Vagina (tissue), 2 donors: ENCODE measurements at regions not wholly inside any gene's neighbourhood (a gene's known extent, or its start where the extent isn't known, plus 50 kb on each side); places are given as distances from the start of the nearest gene placed in this dataset.

ENCODE experiments used
- DNase-seq, 2 donors: peaks; one replicate each; pipeline ENCODE4 v3.0.0-alpha.2; 2017; ENCODE audit errors: extremely low spot score in 2 of 2
- H3K27ac ChIP-seq: fragments of 200-600 bp; sonication (generic); one replicate; pipeline ENCODE4 v1.5.1; 2019
- H3K27me3 ChIP-seq: fragments of 200-600 bp; sonication (generic); one replicate; pipeline ENCODE4 v1.5.1; 2019
- H3K36me3 ChIP-seq, 2 donors: fragments of 200-600 bp; sonication (generic); one replicate each; pipeline ENCODE4 v1.5.1; 2017 to 2019
- H3K4me1 ChIP-seq: fragments of 200-600 bp; sonication (generic); one replicate; pipeline ENCODE4 v1.5.1; 2019
- H3K4me3 ChIP-seq, 2 donors: fragments of 200-600 bp; sonication (generic); 1 replicate in 1 of 2; 2 replicates in 1 of 2; pipeline ENCODE4 v1.5.1; 2016 to 2019
- H3K9me3 ChIP-seq: fragments of 200-600 bp; sonication (generic); one replicate; pipeline ENCODE4 v1.5.1; 2019
- CTCF ChIP-seq, 3 experiments: fragments of 450-650 bp in 2 of 3; fragments of 200-600 bp in 1 of 3; sonication (generic) in 1 of 3; IDR thresholded peaks; one replicate each; pipeline ENCODE4 v1.5.1; 2017 to 2019; ENCODE audit warnings: antibody characterized with exemption in 3 of 3, mild to moderate bottlenecking in 2 of 3, moderate library complexity in 2 of 3
- POLR2A ChIP-seq, 2 donors: fragments of 450-650 bp; IDR thresholded peaks; one replicate each; pipeline ENCODE4 v1.6.1; 2017; ENCODE audit warnings: antibody characterized with exemption in 2 of 2, mild to moderate bottlenecking in 2 of 2, moderate library complexity in 2 of 2
- POLR2AphosphoS5 ChIP-seq, 2 donors: sonication (generic); formaldehyde crosslinking; IDR thresholded peaks; one replicate each; pipeline ENCODE4 v1.9.0; 2017; ENCODE audit warnings: antibody characterized with exemption in 2 of 2, mild to moderate bottlenecking in 2 of 2, low read depth in 1 of 2; ENCODE audit not compliant: insufficient read depth in 1 of 2
- intact Hi-C: fragments of 100-400 bp; cut with DNase I; formaldehyde crosslinking; loops from one replicate; pipeline ENCODE4 v1.15.1; 2023

- no peak for TF ChIP-seq POLR2A (IDR thresholded peaks at IDR 0.05)
- no peak for TF ChIP-seq POLR2AphosphoS5 (IDR thresholded peaks at IDR 0.05; ENCODE audit: insufficient read depth in 1 of 2, low read depth in 1 of 2)
- no peak for TF ChIP-seq CTCF (IDR thresholded peaks at IDR 0.05)
- intact Hi-C loops, result no loop called here
- H3K9me3 ChIP-seq, result no peaks in the 10 kb centered on the region
- no peak overlapping the region for H3K4me3 ChIP-seq
- H3K27ac ChIP-seq, result no peak overlapping the region
- H3K4me1 ChIP-seq, result no peaks in the 10 kb centered on the region
- peak in 1 of 2 donors; percentile 79 for DNase-seq
- no peaks in the 10 kb centered on the region for H3K27me3 ChIP-seq
- no peaks in the 10 kb centered on the region for H3K36me3 ChIP-seq
These were observed 66.6 kb upstream of the ANTXRL start for GRCh38 chr10:46220187-46220586.

- DNase-seq, result peak; percentile 81 to 83
- H3K27me3 ChIP-seq, result no peaks in the 10 kb centered on the region
- no peaks in the 10 kb centered on the region for H3K9me3 ChIP-seq
- no peak overlapping the region for H3K4me3 ChIP-seq
- no peak overlapping the region for H3K27ac ChIP-seq
- no peaks in the 10 kb centered on the region for H3K36me3 ChIP-seq
- TF ChIP-seq POLR2AphosphoS5 (IDR thresholded peaks at IDR 0.05; ENCODE audit: insufficient read depth in 1 of 2, low read depth in 1 of 2), result no peak
- TF ChIP-seq POLR2A (IDR thresholded peaks at IDR 0.05), result no peak
- no peak for TF ChIP-seq CTCF (IDR thresholded peaks at IDR 0.05)
- no peaks in the 10 kb centered on the region for H3K4me1 ChIP-seq
- intact Hi-C loops, result no loop called here
These were observed 65.8 kb upstream of the ANTXRL start for GRCh38 chr10:46220872-46221538.

- no peaks in the 10 kb centered on the region for H3K4me1 ChIP-seq
- intact Hi-C loops, result no loop called here
- H3K36me3 ChIP-seq, result no peaks in the 10 kb centered on the region
- H3K9me3 ChIP-seq, result no peaks in the 10 kb centered on the region
- H3K27ac ChIP-seq, result no peak overlapping the region
- DNase-seq, result no peak
- no peak overlapping the region for H3K4me3 ChIP-seq
- no peaks in the 10 kb centered on the region for H3K27me3 ChIP-seq
- TF ChIP-seq POLR2AphosphoS5 (IDR thresholded peaks at IDR 0.05; ENCODE audit: insufficient read depth in 1 of 2, low read depth in 1 of 2) (no peak), POLR2A (IDR thresholded peaks at IDR 0.05) (no peak), CTCF (IDR thresholded peaks at IDR 0.05) (no peak)
These were observed 64.3 kb upstream of the ANTXRL start for GRCh38 chr10:46222364-46222935.

GRCh38 chr10:46223064-46223480, 63.7 kb upstream of the ANTXRL start:
- Histone ChIP-seq H3K27ac (no peak overlapping the region), H3K9me3 (no peaks in the 10 kb centered on the region), H3K4me1 (no peaks in the 10 kb centered on the region), H3K4me3 (no peak overlapping the region), H3K27me3 (no peaks in the 10 kb centered on the region), H3K36me3 (no peaks in the 10 kb centered on the region)
- no peak for TF ChIP-seq POLR2AphosphoS5 (IDR thresholded peaks at IDR 0.05; ENCODE audit: insufficient read depth in 1 of 2, low read depth in 1 of 2)
- peak in 1 of 2 donors; percentile 55 for DNase-seq
- intact Hi-C loops, result no loop called here

- peak; percentile 70 to 77 for DNase-seq
- intact Hi-C loops, result no loop called here
- TF ChIP-seq POLR2A (IDR thresholded peaks at IDR 0.05), result no peak
- TF ChIP-seq CTCF (IDR thresholded peaks at IDR 0.05), result no peak
- no peak for TF ChIP-seq POLR2AphosphoS5 (IDR thresholded peaks at IDR 0.05; ENCODE audit: insufficient read depth in 1 of 2, low read depth in 1 of 2)
These were observed 63.0 kb upstream of the ANTXRL start for GRCh38 chr10:46223626-46224413.

More at GRCh38 chr10:46223626-46224413, 63.0 kb upstream of the ANTXRL start:
- Histone ChIP-seq H3K4me1 (no peaks in the 10 kb centered on the region), H3K9me3 (no peaks in the 10 kb centered on the region), H3K27me3 (no peaks in the 10 kb centered on the region), H3K36me3 (no peaks in the 10 kb centered on the region), H3K27ac (no peak overlapping the region), H3K4me3 (no peak overlapping the region)
